ENCODE measurements at regions not wholly inside any gene's neighbourhood (a gene's known extent, or its start where the extent isn't known, plus 50 kb on each side); places are given as distances from the start of the nearest gene placed in this dataset.

DNA sequence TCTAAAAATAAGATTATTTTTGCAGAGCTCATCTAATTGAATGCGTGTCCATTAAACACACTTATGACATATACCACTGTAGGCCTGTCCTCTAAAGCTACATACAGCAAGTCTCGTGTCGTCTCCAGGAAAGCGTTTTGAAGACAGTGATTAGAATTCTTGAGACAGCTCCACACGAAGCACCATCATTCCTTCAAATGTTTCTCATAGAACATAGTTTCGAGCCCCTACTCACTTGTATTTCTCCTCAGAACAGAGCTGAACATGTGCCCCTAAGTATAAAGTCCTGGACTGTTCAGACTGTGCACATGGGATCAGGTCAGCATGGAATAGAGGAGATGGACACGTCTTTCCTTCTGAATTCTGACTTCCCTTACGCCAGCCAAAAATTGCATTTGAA, 64.5 kb upstream of the HMGA2 start:
- CTCF ChIA-PET, result no interaction called here

DNA sequence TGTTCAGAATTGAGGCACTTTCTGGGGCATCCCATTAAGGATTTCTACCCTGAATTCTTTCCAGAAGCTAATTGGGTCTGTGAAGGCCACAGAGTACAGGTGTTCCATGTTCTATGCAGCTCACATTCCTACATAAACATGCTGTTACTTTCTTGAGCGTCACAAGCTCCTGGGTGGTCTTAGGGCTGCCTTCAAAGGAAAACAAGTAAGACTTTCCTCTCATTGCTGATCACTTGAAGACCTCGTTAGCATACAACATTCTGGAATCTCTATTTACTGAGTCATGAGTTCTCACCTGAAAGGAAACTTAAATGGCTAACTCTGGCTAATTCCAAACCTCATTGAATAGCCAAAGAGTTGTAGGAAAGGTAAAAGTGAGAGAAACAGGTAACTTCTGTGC, 63.0 kb upstream of the HMGA2 start:
- ChIA-PET CTCF (interaction anchor here (0.6 kb wide), 1 partner anchor 928 kb away, joined by 3 read pairs; no protein-coding TSS in a partner anchor), POLR2A (no interaction called here)
- intact Hi-C loops (cut with micrococcal nuclease), result no loop called here
- no peaks in the 10 kb centered on the region for H3K36me3 Mint-ChIP-seq (ENCODE audit: insufficient read depth, unreplicated experiment)
- no TSS peak for BruUV-seq (replicated peaks)
- H3K4me3 Mint-ChIP-seq (ENCODE audit: unreplicated experiment), result no peak overlapping the region
- TF ChIP-seq, protein P1, sequence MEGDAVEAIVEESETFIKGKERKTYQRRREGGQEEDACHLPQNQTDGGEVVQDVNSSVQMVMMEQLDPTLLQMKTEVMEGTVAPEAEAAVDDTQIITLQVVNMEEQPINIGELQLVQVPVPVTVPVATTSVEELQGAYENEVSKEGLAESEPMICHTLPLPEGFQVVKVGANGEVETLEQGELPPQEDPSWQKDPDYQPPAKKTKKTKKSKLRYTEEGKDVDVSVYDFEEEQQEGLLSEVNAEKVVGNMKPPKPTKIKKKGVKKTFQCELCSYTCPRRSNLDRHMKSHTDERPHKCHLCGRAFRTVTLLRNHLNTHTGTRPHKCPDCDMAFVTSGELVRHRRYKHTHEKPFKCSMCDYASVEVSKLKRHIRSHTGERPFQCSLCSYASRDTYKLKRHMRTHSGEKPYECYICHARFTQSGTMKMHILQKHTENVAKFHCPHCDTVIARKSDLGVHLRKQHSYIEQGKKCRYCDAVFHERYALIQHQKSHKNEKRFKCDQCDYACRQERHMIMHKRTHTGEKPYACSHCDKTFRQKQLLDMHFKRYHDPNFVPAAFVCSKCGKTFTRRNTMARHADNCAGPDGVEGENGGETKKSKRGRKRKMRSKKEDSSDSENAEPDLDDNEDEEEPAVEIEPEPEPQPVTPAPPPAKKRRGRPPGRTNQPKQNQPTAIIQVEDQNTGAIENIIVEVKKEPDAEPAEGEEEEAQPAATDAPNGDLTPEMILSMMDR (IDR thresholded peaks at IDR 0.05; ENCODE audit: unreplicated experiment), result no peak
- peaks cover 31% of the 10 kb centered on the region for H3K4me1 Mint-ChIP-seq (ENCODE audit: insufficient read depth, unreplicated experiment)
- H3K27me3 Mint-ChIP-seq (ENCODE audit: insufficient read depth, unreplicated experiment), result no peaks in the 10 kb centered on the region
- no peak overlapping the region for H3K27ac Mint-ChIP-seq (ENCODE audit: low read depth, unreplicated experiment)
- no peak for DNase-seq (ENCODE audit: unreplicated experiment)
- peaks cover 8% of the 10 kb centered on the region for H3K9me3 Mint-ChIP-seq (ENCODE audit: unreplicated experiment)

More for the DNA sequence above, 64.5 kb upstream of the HMGA2 start:
- peaks cover 8% of the 10 kb centered on the region for H3K9me3 Mint-ChIP-seq (ENCODE audit: unreplicated experiment)
- H3K4me3 Mint-ChIP-seq (ENCODE audit: unreplicated experiment), result no peak overlapping the region
- no peaks in the 10 kb centered on the region for H3K27me3 Mint-ChIP-seq (ENCODE audit: insufficient read depth, unreplicated experiment)
- no TSS peak for BruUV-seq (replicated peaks)
- H3K36me3 Mint-ChIP-seq (ENCODE audit: insufficient read depth, unreplicated experiment), result no peaks in the 10 kb centered on the region
- peaks cover 22% of the 10 kb centered on the region for H3K4me1 Mint-ChIP-seq (ENCODE audit: insufficient read depth, unreplicated experiment)
- H3K27ac Mint-ChIP-seq (ENCODE audit: low read depth, unreplicated experiment), result no peak overlapping the region
- intact Hi-C loops (cut with micrococcal nuclease), result no loop called here
- TF ChIP-seq, protein P1 (IDR thresholded peaks at IDR 0.05; ENCODE audit: unreplicated experiment), result no peak
- POLR2A ChIA-PET, result interaction anchor here (0.5 kb wide), 1 partner anchor 163 kb away, joined by 5 read pairs; no protein-coding TSS in a partner anchor
- no peak for DNase-seq (ENCODE audit: unreplicated experiment)

DNA sequence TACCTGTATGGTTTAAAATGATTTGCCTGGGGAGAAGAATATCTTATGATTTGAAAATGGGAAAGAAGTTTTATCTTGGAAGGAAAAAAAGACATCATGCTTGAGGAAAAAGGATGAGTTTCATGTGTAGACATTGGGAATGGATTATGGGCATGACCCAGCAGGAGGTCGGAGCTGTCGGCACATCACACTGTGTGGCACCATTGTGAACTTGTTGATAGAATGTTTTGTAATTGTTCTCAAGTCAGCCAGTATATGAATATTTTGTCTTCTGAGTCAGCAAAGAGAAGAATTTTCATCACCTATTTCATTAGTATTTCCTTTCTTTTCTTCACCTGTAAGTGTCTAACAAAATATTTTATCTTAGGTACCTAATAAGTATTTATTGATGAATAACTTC, 60.0 kb upstream of the HMGA2 start:
- Mint-ChIP-seq H3K4me3 (ENCODE audit: unreplicated experiment) (no peak overlapping the region), H3K36me3 (ENCODE audit: insufficient read depth, unreplicated experiment) (no peaks in the 10 kb centered on the region), H3K27me3 (ENCODE audit: insufficient read depth, unreplicated experiment) (no peaks in the 10 kb centered on the region), H3K27ac (ENCODE audit: low read depth, unreplicated experiment) (peak overlapping the region; percentile 67), H3K4me1 (ENCODE audit: insufficient read depth, unreplicated experiment) (peaks cover 31% of the 10 kb centered on the region), H3K9me3 (ENCODE audit: unreplicated experiment) (peaks cover 8% of the 10 kb centered on the region)
- ChIA-PET CTCF (interaction anchor here (1.7 kb wide), 1 partner anchor 208 kb away, joined by 5 read pairs; no protein-coding TSS in a partner anchor), POLR2A (interaction anchor here (0.9 to 2.0 kb wide), 5 partner anchors 23 to 133 kb away, joined by 3 to 23 read pairs (median 4); partner anchors contain the start of gene HMGA2)
- TF ChIP-seq, protein P1 (IDR thresholded peaks at IDR 0.05; ENCODE audit: unreplicated experiment), result no peak
- DNase-seq (ENCODE audit: unreplicated experiment), result no peak
- BruUV-seq (replicated peaks), result no TSS peak
- intact Hi-C loops (cut with micrococcal nuclease), result no loop called here

DNA sequence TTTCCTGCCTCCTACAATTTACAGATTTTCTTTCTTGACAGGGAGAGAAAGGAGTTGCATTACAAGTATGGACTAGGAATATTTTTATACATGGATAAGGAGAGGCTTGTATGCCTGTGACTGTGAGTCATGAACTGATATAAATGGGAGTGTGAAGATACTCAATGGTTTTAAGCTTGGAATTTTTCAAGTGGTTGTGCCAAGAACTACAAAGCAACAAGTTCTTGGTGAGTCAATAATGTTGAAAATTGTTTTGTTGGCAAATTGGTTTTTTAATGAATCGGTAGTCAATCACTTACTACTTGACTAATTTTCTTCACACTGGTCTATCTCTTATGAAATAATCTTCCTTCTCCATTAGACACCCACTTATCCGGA, 58.9 kb upstream of the HMGA2 start:
- POLR2A ChIA-PET, result interaction anchor here (0.8 to 2.0 kb wide), 17 partner anchors 12 to 477 kb away, joined by 3 to 23 read pairs (median 4); partner anchors contain the start of gene HMGA2
- peak; percentile 78 for DNase-seq (ENCODE audit: unreplicated experiment)
- Mint-ChIP-seq H3K9me3 (ENCODE audit: unreplicated experiment) (peaks cover 6% of the 10 kb centered on the region), H3K4me3 (ENCODE audit: unreplicated experiment) (peak overlapping the region; percentile 52), H3K4me1 (ENCODE audit: insufficient read depth, unreplicated experiment) (peaks cover 30% of the 10 kb centered on the region), H3K27me3 (ENCODE audit: insufficient read depth, unreplicated experiment) (no peaks in the 10 kb centered on the region), H3K36me3 (ENCODE audit: insufficient read depth, unreplicated experiment) (no peaks in the 10 kb centered on the region), H3K27ac (ENCODE audit: low read depth, unreplicated experiment) (peak overlapping the region; percentile 67)
- BruUV-seq (replicated peaks), result no TSS peak
- intact Hi-C loops (cut with micrococcal nuclease), result no loop called here
- TF ChIP-seq, protein P1 (IDR thresholded peaks at IDR 0.05; ENCODE audit: unreplicated experiment), result no peak
- CTCF ChIA-PET, result interaction anchor here (0.8 to 1.7 kb wide), 2 partner anchors 13 to 209 kb away, joined by 3 to 5 read pairs; no protein-coding TSS in a partner anchor
